Stimulated activated CD4-positive, alpha-beta T cell treated with anti-CD3 and anti-CD28 coated beads, Interleukin-1b, Interleukin-23, amount 100 ng/mL, for 4 hours (primary cell): ENCODE measurements at regions not wholly inside any gene's neighbourhood (a gene's known extent, or its start where the extent isn't known, plus 50 kb on each side); places are given as distances from the start of the nearest gene placed in this dataset.
"Not testable (repeated sequence)": the region's sequence is repeated elsewhere in the genome, so short reads cannot be mapped to it uniquely, and the experiment has no call there.

ENCODE experiments used
- DNase-seq, 2 donors: peaks; one replicate each; pipeline ENCODE4 v3.0.0-alpha.2; 2020; ENCODE audit warnings: low read depth in 2 of 2

GRCh38 chr6:26957399-26958127 lies 289.9 kb upstream of the PRSS16 start:
- DNase-seq = not testable (repeated sequence)

- DNase-seq = not testable (repeated sequence)
Measured at GRCh38 chr6:26961236-26961635, 286.3 kb upstream of the PRSS16 start.

GRCh38 chr6:27002447-27002846 lies 245.1 kb upstream of the PRSS16 start:
- no peak for DNase-seq

- DNase-seq = no peak
Measured at GRCh38 chr6:27007020-27007419, 240.5 kb upstream of the PRSS16 start.

GRCh38 chr6:27008613-27009012 lies 238.9 kb upstream of the PRSS16 start:
- not testable (repeated sequence) for DNase-seq

- DNase-seq = not testable (repeated sequence)
Measured at GRCh38 chr6:27014053-27014452, 233.4 kb upstream of the PRSS16 start.

GRCh38 chr6:27016689-27017088 lies 230.8 kb upstream of the PRSS16 start:
- no peak for DNase-seq

- not testable (repeated sequence) for DNase-seq
Measured at GRCh38 chr6:27018401-27018800, 229.1 kb upstream of the PRSS16 start.

GRCh38 chr6:27019651-27020552 lies 227.6 kb upstream of the PRSS16 start:
- peak; percentile 8 to 37 for DNase-seq

GRCh38 chr6:27020553-27020880 lies 227.0 kb upstream of the PRSS16 start:
- no peak for DNase-seq

- DNase-seq = no peak
Measured at GRCh38 chr6:27023664-27024063, 223.8 kb upstream of the PRSS16 start.

- DNase-seq = no peak
Measured at GRCh38 chr6:27025351-27025750, 222.2 kb upstream of the PRSS16 start.

- DNase-seq = no peak
Measured at GRCh38 chr6:27026361-27026760, 221.1 kb upstream of the PRSS16 start.

GRCh38 chr6:27031302-27031701 lies 216.2 kb upstream of the PRSS16 start:
- DNase-seq = no peak

- DNase-seq = no peak
Measured at GRCh38 chr6:27038498-27038897, 209.0 kb upstream of the PRSS16 start.

- no peak for DNase-seq
Measured at GRCh38 chr6:27040244-27041042, 207.1 kb upstream of the PRSS16 start.

GRCh38 chr6:27043244-27043643 lies 204.3 kb upstream of the PRSS16 start:
- no peak for DNase-seq

GRCh38 chr6:27045131-27045530 lies 202.4 kb upstream of the PRSS16 start:
- DNase-seq = not testable (repeated sequence)

GRCh38 chr6:27047725-27048124 lies 199.8 kb upstream of the PRSS16 start:
- not testable (repeated sequence) for DNase-seq

GRCh38 chr6:27049863-27050781 lies 197.4 kb upstream of the PRSS16 start:
- no peak for DNase-seq
